Spleen (tissue), 7 donors: ENCODE measurements at regions not wholly inside any gene's neighbourhood (a gene's known extent, or its start where the extent isn't known, plus 50 kb on each side); places are given as distances from the start of the nearest gene placed in this dataset.

ENCODE experiments used
- POLR2AphosphoS5 ChIP-seq, 3 donors: sonication (generic); formaldehyde crosslinking; IDR thresholded peaks; one replicate each; pipeline ENCODE4 v1.5.1; 2017; ENCODE audit warnings: antibody characterized with exemption in 3 of 3
- TF ChIP-seq, protein P1 (sequence below), 11 experiments: fragments of 200-600 bp in 7 of 11; fragments of 450-650 bp in 4 of 11; sonication (generic) in 4 of 11; IDR thresholded peaks in 8 of 11; conservative IDR thresholded peaks in 3 of 11; 1 replicate in 7 of 11; 2 replicates in 4 of 11; pipeline versions ENCODE4 v1.4.0 to v1.8.0; 2016 to 2021; ENCODE audit warnings: antibody characterized with exemption in 11 of 11, inconsistent platforms in 4 of 11, mild to moderate bottlenecking in 1 of 11
- donor health status: DM: no; HTN: no; CAD: no; lungs with moderate emphysema.
- donor health status: DM: no; HTN: no; CAD: no.
- donor health status: DM: no; HTN: no; CAD: no.

DNA sequence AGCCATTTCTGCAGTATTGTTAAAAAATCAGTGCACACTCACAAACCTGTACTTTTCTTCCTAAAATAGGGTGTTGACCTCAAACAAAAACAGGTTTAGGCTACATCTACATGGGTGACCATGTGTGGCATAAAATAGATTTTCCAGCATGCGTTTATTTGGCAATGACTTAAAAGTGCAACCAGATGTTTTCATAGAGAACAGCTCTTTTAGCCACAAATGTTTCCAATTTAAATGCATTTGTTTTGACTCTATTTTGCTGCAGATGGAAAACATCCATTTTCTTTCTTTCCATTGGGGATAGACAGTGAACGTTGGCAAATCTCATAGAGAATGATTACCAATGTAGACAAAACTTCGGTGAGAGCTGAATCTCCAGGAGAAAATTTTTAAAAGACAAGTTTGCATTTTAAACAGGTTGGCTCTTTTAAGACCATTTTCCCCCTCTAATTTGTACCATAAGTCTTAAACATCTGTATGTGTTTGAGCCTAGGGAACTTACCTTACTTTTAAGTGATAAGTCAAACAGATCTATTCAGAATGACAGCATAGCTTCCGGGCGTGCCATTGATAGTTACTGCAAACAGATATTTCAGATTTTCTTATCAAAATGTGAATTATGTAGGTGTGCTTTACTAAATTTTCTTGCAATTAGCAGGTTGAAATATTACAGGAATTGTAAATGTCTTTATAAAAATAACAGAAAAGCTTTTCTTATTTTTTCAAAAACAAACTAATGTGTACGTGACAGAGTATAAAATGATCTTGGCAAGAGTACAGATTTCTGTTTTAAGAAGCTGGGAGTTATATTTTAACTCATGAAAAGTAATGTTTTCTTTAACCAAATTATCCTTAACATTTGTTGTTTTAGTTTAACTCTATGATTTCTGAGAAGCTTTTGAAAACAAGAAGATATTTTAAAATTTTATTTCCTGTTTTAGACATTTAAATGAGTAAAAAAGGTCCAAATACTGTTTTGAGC is 144.9 kb downstream of the HGF start:
- TF ChIP-seq POLR2AphosphoS5 (IDR thresholded peaks at IDR 0.05), result no peak
- TF ChIP-seq, protein P1, sequence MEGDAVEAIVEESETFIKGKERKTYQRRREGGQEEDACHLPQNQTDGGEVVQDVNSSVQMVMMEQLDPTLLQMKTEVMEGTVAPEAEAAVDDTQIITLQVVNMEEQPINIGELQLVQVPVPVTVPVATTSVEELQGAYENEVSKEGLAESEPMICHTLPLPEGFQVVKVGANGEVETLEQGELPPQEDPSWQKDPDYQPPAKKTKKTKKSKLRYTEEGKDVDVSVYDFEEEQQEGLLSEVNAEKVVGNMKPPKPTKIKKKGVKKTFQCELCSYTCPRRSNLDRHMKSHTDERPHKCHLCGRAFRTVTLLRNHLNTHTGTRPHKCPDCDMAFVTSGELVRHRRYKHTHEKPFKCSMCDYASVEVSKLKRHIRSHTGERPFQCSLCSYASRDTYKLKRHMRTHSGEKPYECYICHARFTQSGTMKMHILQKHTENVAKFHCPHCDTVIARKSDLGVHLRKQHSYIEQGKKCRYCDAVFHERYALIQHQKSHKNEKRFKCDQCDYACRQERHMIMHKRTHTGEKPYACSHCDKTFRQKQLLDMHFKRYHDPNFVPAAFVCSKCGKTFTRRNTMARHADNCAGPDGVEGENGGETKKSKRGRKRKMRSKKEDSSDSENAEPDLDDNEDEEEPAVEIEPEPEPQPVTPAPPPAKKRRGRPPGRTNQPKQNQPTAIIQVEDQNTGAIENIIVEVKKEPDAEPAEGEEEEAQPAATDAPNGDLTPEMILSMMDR (IDR thresholded peaks at IDR 0.05 in 8 of 11, conservative IDR thresholded peaks at IDR 0.05 in 3 of 11), result no peak
